GM03348 (cell line): ENCODE measurements at regions not wholly inside any gene's neighbourhood (a gene's known extent, or its start where the extent isn't known, plus 50 kb on each side); places are given as distances from the start of the nearest gene placed in this dataset.
"Not testable (repeated sequence)": the region's sequence is repeated elsewhere in the genome, so short reads cannot be mapped to it uniquely, and the experiment has no call there.

Experiments
- DNase-seq: peaks from one replicate; pipeline ENCODE4 v3.0.0; 2012; ENCODE audit warnings: low spot score

DNA sequence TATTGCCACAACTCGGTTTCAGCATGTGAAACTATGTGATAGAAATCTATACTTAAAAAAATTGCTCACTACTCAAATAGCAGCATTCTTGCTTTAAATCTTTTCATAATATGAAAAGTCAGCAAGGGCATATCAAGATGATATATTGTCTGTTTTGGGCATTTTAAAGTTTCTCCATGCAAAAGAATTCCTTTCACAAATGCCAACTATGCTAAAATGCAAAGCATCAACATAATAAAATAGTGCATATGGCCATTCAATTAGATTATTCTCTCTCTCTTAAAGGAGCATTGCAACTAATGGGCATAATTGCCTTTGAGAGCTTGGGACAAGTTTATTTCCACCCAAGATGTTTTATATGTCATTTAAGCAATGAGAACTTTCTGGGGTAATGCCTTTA lies 475.1 kb downstream of the ZPLD1 start:
- DNase-seq, result no peak

DNA sequence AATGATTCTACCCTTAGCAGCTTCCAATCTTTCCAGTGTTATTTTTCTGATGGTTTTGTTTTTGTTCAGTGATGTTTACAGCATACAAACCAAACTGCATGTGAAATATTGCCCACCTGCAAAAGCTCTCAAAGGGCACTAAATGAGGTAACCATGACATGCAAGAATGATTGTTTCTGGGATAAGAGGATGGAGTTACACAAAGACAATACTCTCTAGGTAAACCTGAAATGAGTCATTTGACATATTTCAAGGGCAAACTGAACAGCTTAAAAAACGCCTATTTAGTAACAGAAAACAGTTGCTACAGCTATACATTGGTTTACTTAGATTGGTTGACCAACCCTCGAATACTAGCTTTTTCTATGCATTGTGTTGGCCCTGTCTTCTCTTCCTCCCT lies 481.7 kb downstream of the ZPLD1 start:
- no peak for DNase-seq

GRCh38 chr3:102926618-102927017 lies 491.8 kb downstream of the ZPLD1 start:
- no peak for DNase-seq

- no peak for DNase-seq
These were observed 498.6 kb downstream of the ZPLD1 start for GRCh38 chr3:102933377-102933776.

DNA sequence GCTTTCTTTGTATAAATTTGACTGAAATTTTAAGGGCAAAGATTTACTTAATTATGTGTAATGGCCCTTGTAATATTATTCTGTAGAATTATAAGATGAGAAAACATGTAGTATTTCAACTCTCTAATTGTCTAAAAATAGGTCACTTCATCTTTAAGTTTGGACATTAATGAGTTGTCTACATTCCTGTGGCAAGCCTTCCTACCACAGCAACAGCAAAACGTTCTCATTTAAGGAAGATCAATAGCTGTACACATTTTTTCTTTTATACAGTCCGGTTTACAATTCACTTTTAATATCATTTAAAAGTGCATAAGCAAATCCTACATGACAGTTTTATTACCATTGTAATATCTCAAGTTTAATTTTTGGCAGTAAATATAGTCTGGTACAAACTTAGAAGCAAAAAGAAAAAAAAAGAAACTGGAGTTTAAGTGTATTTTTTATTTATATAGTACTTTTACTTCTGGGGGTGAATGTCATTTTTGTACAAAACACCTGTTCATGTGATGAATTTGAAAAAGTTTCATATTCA lies 501.8 kb downstream of the ZPLD1 start:
- no peak for DNase-seq

- no peak for DNase-seq
These were observed 507.0 kb downstream of the ZPLD1 start for GRCh38 chr3:102941786-102942185.

- DNase-seq, result not testable (repeated sequence)
These were observed 511.6 kb downstream of the ZPLD1 start for GRCh38 chr3:102946445-102946844.

GRCh38 chr3:102972350-102972749 lies 537.5 kb downstream of the ZPLD1 start:
- no peak for DNase-seq

GRCh38 chr3:102974333-102974732 lies 539.5 kb downstream of the ZPLD1 start:
- no peak for DNase-seq

DNA sequence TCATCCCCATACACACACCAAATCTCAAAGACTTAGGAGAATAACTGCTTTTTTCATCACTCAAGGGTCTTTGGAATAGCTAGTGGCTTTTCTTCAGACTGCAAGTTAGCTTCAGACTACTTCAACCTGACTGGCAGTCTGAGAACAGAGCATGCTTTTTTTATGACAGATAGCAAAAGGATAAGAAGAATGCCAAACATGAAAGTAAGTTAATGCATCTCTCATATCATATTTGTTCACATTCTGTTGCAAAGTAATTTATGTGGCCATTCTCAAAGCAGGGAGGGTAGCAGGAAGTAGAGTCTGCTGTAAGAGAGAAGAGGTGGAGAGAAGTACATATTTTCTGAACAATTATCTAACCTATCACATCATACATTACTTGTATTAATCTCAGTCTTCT lies 544.4 kb downstream of the ZPLD1 start:
- no peak for DNase-seq

DNA sequence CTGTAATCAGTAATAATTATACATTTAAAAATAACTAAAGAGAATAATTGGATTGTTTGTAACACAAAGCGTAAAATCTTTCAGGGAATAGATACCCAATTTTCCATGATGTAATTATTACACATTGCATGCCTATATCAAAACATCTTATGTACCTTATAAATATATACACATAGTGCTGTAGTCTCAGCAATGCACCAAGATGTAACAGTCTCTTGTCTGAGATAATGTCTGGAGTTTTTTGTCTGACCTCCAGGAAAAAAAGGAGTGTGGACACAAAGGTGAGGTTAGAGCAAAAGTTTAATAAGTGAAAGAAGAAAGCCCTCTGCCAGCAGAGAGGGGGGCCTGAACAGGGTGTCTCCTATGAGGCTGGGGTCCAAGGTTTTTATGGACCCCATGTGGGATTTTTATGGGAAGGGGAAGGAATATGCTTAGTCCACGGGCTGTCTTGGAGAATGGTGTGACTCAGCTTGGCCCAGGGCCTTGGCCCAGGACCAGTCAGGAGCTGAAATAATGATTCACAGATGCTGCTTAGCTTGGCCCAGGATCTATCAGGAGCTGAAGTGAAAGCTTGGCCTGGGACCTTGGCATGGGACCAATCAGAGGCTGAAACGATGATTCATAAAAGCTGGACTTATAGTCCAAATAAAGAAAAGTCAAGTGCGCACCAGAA lies 545.0 kb downstream of the ZPLD1 start:
- DNase-seq, result peak; percentile 53

- DNase-seq, result no peak
These were observed 545.5 kb downstream of the ZPLD1 start for GRCh38 chr3:102980355-102980696.

DNA sequence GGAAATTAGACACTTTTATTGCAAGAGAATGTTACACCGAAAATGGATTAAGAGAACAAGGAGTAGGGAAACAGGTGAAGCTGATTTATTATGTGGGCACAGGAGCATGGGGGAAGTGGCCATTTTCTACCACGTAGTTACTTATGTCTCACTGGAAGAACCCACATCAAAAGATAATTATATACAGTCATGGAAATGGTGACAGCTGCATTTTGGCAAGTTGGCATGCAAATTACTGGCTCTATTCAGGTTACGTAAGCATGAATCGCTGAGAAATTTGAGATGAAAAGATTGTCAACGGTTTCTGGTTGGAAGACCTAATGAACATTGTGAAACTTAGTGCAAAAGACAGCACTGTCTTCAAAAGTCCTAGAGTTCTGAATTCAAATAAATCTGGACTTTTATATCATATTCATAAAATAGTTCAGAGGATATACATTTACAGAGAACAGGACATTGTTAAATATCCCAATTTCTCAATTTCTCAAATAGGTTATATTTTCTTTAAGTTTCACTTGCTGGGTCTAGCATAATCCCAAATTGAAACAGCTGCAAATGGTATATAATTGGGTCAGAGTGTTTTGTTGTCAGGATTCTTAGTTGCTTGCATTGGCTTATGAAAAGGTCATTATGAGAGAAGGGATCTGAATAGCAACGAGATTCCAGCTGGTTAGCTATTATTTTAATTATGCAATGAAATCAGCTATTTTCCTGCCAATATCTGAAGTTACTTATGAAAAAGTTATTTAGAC lies 567.8 kb downstream of the ZPLD1 start:
- no peak for DNase-seq

DNA sequence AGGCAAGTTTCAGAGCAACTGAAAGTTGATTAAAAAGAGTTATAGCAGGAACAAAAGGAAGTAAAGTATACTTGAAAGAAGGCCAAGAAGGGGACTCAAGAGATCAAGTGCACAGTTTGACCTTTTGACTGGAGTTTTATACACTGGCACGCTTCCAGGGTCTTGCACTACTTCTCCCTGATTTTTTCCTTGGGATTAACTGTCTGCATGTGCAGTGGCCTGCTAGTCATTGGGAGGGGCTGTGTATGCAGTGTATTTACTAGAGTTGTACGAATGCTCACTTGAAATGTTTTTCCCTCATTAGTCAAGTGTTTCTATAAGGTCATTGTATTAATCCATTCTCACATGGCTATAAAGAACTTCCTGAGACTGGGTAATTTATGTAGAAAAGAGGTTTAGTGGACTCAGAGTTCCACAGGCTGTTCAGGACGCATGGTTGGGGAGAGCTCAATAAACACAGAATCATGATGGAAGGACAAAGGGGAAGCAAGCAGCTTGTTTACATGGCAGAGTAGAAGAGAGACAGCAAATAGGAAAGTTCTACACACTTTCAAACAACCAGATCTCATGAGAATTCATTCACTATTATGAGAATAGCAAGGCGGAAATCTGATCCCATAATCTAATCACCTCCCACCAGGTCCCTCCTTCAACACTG lies 571.8 kb downstream of the ZPLD1 start:
- no peak for DNase-seq

DNA sequence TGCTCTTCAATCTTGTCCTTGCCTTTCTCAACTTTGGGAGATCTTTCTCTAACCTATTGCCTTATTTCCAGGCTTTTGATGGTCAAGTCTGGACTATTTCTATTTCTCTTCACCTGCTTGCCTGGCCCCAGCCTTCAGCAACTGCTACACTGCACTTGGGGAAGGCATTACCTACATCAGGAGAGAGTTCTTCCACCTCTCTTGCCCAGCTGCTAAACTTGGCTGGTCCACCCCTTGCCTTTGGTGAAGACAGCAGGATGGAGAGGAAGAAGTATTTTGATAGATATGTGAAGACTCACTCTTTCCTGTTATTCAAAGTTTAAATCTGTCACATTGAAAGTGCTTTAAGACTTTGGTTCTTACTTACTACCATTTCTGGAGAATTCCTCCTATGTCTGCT lies 574.8 kb downstream of the ZPLD1 start:
- DNase-seq, result no peak

DNA sequence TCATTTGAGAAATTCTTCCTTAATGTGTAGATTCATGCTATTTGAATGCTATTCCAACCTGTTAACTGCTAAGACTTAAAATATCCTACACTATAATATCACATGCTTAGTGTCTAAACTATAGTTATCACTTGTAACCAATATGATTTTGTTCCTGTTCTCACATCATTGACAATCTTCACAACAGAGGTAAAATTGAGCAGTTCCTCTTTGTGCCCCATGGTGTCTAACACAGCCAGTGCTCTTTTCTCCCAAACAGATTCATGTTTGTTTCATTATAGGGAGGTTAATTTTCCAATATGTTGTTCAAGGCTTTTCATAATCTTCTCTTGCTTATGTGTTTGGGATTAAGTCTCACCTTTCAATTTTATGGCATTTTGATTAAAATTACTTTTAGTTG lies 591.1 kb downstream of the ZPLD1 start:
- no peak for DNase-seq

DNA sequence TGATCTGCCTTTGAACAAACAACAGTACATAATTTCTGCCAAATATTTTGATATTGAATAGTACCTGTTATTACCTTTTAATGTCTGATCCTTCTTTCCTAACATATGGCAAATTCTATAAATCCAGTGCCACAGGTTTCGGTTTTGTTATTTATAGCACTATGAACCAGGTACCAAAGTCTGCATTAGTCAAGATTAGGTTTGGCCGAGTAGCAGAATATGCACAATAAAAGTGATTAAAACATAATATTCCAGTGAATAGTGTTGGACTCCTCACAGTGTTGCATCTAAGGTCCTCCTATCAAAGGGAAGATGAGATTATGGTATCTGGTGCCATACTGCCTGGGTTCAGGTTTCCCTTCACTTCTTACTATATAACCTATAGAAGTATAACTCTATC lies 599.0 kb downstream of the ZPLD1 start:
- DNase-seq, result no peak

DNA sequence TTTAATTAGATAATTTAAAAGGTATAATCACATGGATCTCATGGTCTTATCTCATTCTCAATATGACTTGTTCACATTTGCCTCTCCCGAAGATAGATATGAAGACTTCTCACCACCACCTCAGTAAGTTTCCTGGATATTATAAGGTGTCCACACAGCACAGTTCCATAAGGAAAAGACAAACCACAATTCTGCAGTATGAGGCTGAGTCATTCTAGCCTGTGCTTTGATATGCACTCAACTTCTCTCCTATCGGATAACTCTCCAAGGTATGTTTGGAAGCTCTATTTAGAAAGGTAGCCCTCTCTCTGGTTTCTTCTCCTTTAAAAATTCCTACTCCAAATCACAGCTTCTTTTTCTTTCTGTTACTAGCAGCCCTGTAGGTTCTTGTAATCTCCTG lies 612.8 kb downstream of the ZPLD1 start:
- DNase-seq, result no peak

DNA sequence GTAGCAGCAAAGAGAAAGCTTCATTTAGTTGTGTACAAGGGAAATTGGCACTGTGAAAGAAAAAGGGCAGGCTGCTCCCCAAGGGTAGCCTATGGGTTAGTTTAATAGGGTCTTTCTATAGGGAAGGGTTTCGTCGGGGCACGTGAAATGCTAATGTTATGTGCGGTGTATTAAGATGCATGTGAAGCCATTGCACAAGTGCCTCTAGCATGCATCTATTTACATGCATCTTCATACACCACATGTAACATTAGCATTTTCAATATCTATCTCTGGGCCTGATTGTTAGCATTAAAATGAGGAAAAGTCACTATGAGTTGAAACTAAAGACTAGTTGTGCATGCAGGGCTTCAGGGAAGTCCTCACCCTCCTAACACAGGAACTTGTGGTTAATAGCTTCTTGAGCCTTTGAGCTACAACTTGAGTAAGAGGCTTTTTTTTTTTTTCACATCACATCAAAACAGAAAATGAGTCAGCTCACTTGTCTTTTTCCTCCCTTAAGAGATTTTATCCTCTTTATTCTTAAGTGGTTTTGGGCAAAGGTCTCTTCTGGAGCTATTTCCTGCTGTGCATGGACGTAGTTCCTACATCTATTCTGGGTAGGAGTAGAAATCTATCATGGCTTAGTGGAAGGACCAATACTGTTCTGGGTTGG lies 613.4 kb downstream of the ZPLD1 start:
- DNase-seq, result no peak

GRCh38 chr3:103052236-103052830 lies 617.5 kb downstream of the ZPLD1 start:
- DNase-seq, result no peak

GRCh38 chr3:103055021-103055520 lies 620.3 kb downstream of the ZPLD1 start:
- no peak for DNase-seq

DNA sequence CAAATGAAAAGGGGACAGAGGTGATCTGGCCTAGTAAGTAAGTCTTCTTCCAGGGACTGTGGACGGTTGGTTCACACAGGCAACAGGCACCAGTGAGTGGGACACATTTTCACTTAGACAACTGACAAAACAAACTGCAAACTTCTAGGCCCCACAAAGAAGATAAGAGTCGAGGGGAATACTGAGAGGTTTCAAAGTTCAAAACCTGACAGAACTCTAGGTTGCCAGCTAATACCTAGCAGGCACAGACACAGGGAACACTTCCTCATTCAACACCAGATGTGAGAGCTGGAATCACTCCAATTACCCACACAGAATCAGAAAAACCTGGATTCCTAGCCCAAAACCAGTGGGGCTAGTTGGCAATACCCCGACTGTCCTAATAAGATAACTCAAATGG lies 621.7 kb downstream of the ZPLD1 start:
- no peak for DNase-seq
